Central memory CD8-positive, alpha-beta T cell (primary cell): ENCODE measurements at regions not wholly inside any gene's neighbourhood (a gene's known extent, or its start where the extent isn't known, plus 50 kb on each side); places are given as distances from the start of the nearest gene placed in this dataset.
"Not testable (repeated sequence)": the region's sequence is repeated elsewhere in the genome, so short reads cannot be mapped to it uniquely, and the experiment has no call there.

Experiments
- ATAC-seq: fragments of 150-1000 bp; cut with Tn5 transposase; replicated peaks from 2 replicates; pipeline ENCODE4 v1.10.0; 2022; ENCODE audit warnings: mild to moderate bottlenecking, moderate FRiP score, moderate number of reproducible peaks; ENCODE audit not compliant: poor library complexity, severe bottlenecking; ENCODE audit errors: extremely low read depth
- DNase-seq, 2 donors: peaks; one replicate each; pipeline ENCODE4 v3.0.0; 2021; ENCODE audit warnings: low spot score in 2 of 2
- H3K27ac Mint-ChIP-seq: one replicate; pipeline ENCODE4 v1.8.0; 2022; ENCODE audit warnings: low read depth, mild to moderate bottlenecking, moderate library complexity, mixed read lengths
- H3K27me3 Mint-ChIP-seq: one replicate; pipeline ENCODE4 v1.8.0; 2022; ENCODE audit warnings: mixed read lengths
- H3K36me3 Mint-ChIP-seq: one replicate; pipeline ENCODE4 v1.8.0; 2022; ENCODE audit warnings: mild to moderate bottlenecking, moderate library complexity, mixed read lengths; ENCODE audit not compliant: insufficient read depth
- H3K4me1 Mint-ChIP-seq: one replicate; pipeline ENCODE4 v1.8.0; 2022; ENCODE audit warnings: mixed read lengths
- H3K4me3 Mint-ChIP-seq: one replicate; pipeline ENCODE4 v1.8.0; 2022; ENCODE audit warnings: mild to moderate bottlenecking, moderate library complexity, mixed read lengths
- H3K9me3 Mint-ChIP-seq: one replicate; pipeline ENCODE4 v1.8.0; 2022; ENCODE audit warnings: mixed read lengths

DNA sequence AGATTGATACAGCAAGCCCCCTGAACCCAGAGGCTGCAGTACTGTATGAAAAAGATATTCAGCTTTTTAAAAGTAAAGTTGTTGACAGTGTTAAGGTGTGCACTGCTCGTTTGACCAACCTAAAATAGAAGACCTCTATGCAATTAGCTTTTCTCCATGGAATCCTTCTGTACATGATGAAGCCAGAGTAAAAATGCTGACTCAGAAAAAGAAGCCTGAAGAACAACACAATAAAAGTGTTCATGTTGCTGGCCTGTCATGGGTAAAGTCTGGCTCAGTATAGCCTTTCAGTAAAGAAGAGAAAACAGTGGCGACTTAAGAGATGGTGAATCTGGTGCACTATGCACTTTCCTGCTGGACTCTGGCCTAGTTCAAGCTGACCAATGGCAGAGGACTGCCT lies 473.8 kb downstream of the CDH10 start:
- not testable (repeated sequence) for H3K4me3 Mint-ChIP-seq, H3K27ac Mint-ChIP-seq, H3K4me1 Mint-ChIP-seq, H3K36me3 Mint-ChIP-seq, DNase-seq, ATAC-seq, H3K27me3 Mint-ChIP-seq
- peaks cover 12% of the 10 kb centered on the region for H3K9me3 Mint-ChIP-seq

DNA sequence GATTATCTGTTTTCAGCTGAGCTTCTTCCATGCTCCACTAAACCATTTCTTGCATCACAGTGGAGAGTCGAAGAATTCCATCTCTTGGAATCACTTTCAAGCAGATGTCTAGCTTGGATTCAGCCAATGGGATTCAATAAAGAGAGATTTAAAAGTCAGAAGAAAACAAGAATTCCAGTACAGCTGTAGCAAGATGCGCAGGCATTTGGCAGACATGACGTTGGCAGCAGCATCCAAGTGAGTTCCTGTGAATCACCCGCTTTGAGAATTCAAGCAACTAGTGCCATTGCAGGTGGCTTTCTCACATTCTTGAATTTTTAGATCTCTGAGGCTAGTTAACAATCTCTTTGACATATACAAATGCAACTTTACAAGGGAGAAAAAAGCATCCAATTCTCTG lies 467.0 kb downstream of the CDH10 start:
- H3K27ac Mint-ChIP-seq: no peak overlapping the region

GRCh38 chr5:24183981-24184380 lies 460.8 kb downstream of the CDH10 start:
- ATAC-seq (no peak), DNase-seq (no peak)
- no peaks in the 10 kb centered on the region for H3K4me1 Mint-ChIP-seq
- no peaks in the 10 kb centered on the region for H3K27me3 Mint-ChIP-seq
- no peak overlapping the region for H3K4me3 Mint-ChIP-seq
- H3K9me3 Mint-ChIP-seq: peaks cover 16% of the 10 kb centered on the region
- no peaks in the 10 kb centered on the region for H3K36me3 Mint-ChIP-seq
- no peak overlapping the region for H3K27ac Mint-ChIP-seq

More for the DNA sequence above, 467.0 kb downstream of the CDH10 start:
- H3K36me3 Mint-ChIP-seq: no peaks in the 10 kb centered on the region
- no peaks in the 10 kb centered on the region for H3K4me1 Mint-ChIP-seq
- H3K9me3 Mint-ChIP-seq: peaks cover 4% of the 10 kb centered on the region
- DNase-seq (no peak), ATAC-seq (no peak)
- no peak overlapping the region for H3K4me3 Mint-ChIP-seq
- H3K27me3 Mint-ChIP-seq: no peaks in the 10 kb centered on the region

GRCh38 chr5:24188216-24188925 lies 456.4 kb downstream of the CDH10 start:
- H3K36me3 Mint-ChIP-seq: no peaks in the 10 kb centered on the region
- no peak overlapping the region for H3K27ac Mint-ChIP-seq
- no peak overlapping the region for H3K4me3 Mint-ChIP-seq
- ATAC-seq (no peak), DNase-seq (no peak)
- peaks cover 11% of the 10 kb centered on the region for H3K9me3 Mint-ChIP-seq
- no peaks in the 10 kb centered on the region for H3K27me3 Mint-ChIP-seq
- H3K4me1 Mint-ChIP-seq: no peaks in the 10 kb centered on the region

DNA sequence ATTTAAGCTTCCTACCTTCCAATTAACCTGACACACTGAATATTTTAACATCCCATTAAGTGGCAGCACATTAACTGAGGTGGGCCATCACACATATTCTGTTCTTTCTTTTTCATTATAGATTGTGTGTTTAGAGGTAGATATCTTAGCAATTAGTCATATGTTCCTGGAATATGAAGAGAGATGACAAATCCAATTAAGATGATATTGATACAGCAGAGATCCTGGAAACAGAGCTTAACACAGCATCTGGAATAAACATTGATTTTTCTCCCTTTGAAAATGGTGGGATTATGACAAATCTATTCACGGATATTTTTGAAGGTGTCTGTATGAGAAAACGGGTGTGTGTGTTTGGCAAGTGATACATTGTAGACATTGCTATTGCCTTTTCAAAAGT lies 448.0 kb downstream of the CDH10 start:
- DNase-seq (no peak), ATAC-seq (no peak)
- Mint-ChIP-seq H3K4me3 (no peak overlapping the region), H3K27ac (no peak overlapping the region), H3K27me3 (no peaks in the 10 kb centered on the region), H3K4me1 (no peaks in the 10 kb centered on the region), H3K36me3 (no peaks in the 10 kb centered on the region), H3K9me3 (peaks cover 24% of the 10 kb centered on the region)

- no peak for DNase-seq
- peaks cover 1% of the 10 kb centered on the region for H3K36me3 Mint-ChIP-seq
- peaks cover 21% of the 10 kb centered on the region for H3K9me3 Mint-ChIP-seq
- no peak overlapping the region for H3K4me3 Mint-ChIP-seq
- no peak for ATAC-seq
- H3K27me3 Mint-ChIP-seq: no peaks in the 10 kb centered on the region
- H3K4me1 Mint-ChIP-seq: no peaks in the 10 kb centered on the region
- H3K27ac Mint-ChIP-seq: no peak overlapping the region
Measured at GRCh38 chr5:24208686-24209106, 436.1 kb downstream of the CDH10 start.

GRCh38 chr5:24215114-24215513 lies 429.7 kb downstream of the CDH10 start:
- Mint-ChIP-seq H3K27ac (no peak overlapping the region), H3K27me3 (no peaks in the 10 kb centered on the region), H3K4me3 (no peak overlapping the region), H3K36me3 (no peaks in the 10 kb centered on the region), H3K4me1 (no peaks in the 10 kb centered on the region), H3K9me3 (peaks cover 7% of the 10 kb centered on the region)
- no peak for ATAC-seq
- no peak for DNase-seq

DNA sequence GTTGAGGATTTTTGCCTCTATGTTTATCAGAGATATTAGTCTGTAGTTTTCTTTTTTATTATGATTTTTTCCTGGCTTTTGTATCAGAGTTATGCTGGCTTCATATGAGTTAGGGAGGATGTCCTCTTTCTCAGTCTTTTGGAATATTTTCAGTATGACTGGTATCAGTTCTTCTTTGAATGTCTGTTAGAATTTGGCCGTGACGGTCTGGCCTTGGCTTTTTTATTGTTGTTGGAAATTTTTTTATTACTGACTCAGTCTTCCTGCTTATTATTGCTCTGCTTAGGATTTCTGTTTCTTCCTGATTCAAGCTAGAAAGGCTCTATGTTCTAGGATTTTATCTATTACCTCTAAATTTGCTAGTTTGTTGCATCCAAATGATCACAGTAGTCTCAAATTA lies 421.9 kb downstream of the CDH10 start:
- peaks cover 2% of the 10 kb centered on the region for H3K36me3 Mint-ChIP-seq
- no peaks in the 10 kb centered on the region for H3K4me1 Mint-ChIP-seq
- H3K27me3 Mint-ChIP-seq: no peaks in the 10 kb centered on the region
- H3K4me3 Mint-ChIP-seq: no peak overlapping the region
- DNase-seq (no peak), ATAC-seq (no peak)
- no peak overlapping the region for H3K27ac Mint-ChIP-seq
- H3K9me3 Mint-ChIP-seq: peaks cover 21% of the 10 kb centered on the region

- ATAC-seq (no peak), DNase-seq (no peak)
- peaks cover 3% of the 10 kb centered on the region for H3K36me3 Mint-ChIP-seq
- H3K4me3 Mint-ChIP-seq: no peak overlapping the region
- no peaks in the 10 kb centered on the region for H3K27me3 Mint-ChIP-seq
- H3K9me3 Mint-ChIP-seq: peaks cover 21% of the 10 kb centered on the region
- H3K4me1 Mint-ChIP-seq: no peaks in the 10 kb centered on the region
- H3K27ac Mint-ChIP-seq: no peak overlapping the region
Measured at GRCh38 chr5:24225051-24225450, 419.7 kb downstream of the CDH10 start.

DNA sequence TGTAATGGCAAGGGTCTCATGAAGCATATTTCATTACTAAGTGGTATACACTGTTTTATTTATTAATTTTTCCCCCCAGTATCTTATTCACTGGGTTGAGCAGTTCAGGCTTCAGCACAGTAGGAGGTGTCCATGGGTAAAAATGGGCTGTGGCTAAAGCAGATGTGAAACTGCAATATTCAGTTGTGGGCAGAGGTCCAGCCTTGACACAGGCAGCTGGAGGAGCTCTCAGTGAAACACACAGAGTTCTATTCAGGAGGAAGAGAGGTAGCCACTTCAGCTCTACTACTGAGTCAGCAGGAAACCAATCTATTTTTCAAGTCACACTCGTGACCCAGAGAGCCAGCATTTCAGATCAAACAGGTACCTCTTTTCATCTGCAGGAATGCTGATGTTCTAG lies 418.3 kb downstream of the CDH10 start:
- ATAC-seq (no peak), DNase-seq (no peak)
- H3K36me3 Mint-ChIP-seq: peaks cover 2% of the 10 kb centered on the region
- H3K27ac Mint-ChIP-seq: no peak overlapping the region
- no peaks in the 10 kb centered on the region for H3K27me3 Mint-ChIP-seq
- no peak overlapping the region for H3K4me3 Mint-ChIP-seq
- H3K9me3 Mint-ChIP-seq: peaks cover 22% of the 10 kb centered on the region
- H3K4me1 Mint-ChIP-seq: no peaks in the 10 kb centered on the region

DNA sequence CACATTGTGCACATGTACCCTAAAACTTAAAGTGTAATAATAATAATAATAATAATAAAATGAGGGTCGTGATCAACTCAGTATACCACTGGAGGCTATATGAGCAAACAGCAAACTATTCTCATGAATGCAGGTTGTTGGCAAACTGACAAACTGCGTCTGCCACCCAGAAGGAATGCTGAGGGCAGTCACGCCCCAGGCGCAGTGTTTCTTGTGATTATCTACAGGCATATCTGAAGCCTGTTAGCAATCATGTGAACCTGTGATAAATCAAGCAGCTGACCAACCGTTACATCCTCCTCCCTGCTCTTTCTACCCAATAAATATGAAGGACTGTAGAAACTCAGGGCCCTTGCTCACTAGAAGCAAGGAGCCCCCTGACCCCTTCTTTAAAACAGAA lies 416.9 kb downstream of the CDH10 start:
- not testable (repeated sequence) for DNase-seq, H3K4me1 Mint-ChIP-seq, ATAC-seq, H3K4me3 Mint-ChIP-seq, H3K36me3 Mint-ChIP-seq, H3K27ac Mint-ChIP-seq, H3K27me3 Mint-ChIP-seq
- peaks cover 29% of the 10 kb centered on the region for H3K9me3 Mint-ChIP-seq

GRCh38 chr5:24232041-24232440 lies 412.7 kb downstream of the CDH10 start:
- no peak overlapping the region for H3K27ac Mint-ChIP-seq
- DNase-seq (no peak), ATAC-seq (no peak)
- H3K27me3 Mint-ChIP-seq: no peaks in the 10 kb centered on the region
- H3K36me3 Mint-ChIP-seq: peaks cover 2% of the 10 kb centered on the region
- peaks cover 26% of the 10 kb centered on the region for H3K9me3 Mint-ChIP-seq
- H3K4me1 Mint-ChIP-seq: no peaks in the 10 kb centered on the region
- H3K4me3 Mint-ChIP-seq: no peak overlapping the region

DNA sequence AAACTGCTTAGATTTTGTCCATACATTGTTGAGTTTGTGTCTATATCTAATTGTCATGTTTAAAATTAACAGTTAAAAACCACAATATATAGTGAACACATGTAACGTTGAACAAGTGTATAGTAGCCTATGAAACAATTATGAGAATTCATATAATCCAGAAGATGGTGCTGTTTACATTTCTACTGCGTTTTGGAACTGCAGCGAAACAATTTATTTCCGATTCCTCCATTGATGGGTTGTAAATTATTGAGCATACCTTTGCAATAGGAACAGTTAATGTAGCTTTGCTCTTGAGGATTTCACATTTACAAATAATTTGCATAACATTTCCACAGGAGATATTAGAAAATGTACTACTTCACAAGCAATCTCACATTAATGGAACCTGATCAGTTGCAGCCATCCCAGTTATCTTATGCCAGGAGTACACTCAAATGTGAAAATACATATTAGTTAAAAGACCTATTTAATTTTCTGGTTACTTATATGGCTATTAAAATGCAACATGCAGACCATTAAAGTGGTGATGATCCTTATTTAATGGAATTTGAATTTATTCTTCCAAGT lies 411.8 kb downstream of the CDH10 start:
- Mint-ChIP-seq H3K27me3 (no peaks in the 10 kb centered on the region), H3K4me3 (no peak overlapping the region), H3K27ac (no peak overlapping the region), H3K9me3 (peaks cover 26% of the 10 kb centered on the region), H3K4me1 (no peaks in the 10 kb centered on the region), H3K36me3 (peaks cover 2% of the 10 kb centered on the region)
- no peak for DNase-seq
- ATAC-seq: no peak
